GM13976 (cell line): ENCODE measurements at regions not wholly inside any gene's neighbourhood (a gene's known extent, or its start where the extent isn't known, plus 50 kb on each side); places are given as distances from the start of the nearest gene placed in this dataset.

Source experiments
- DNase-seq: peaks from one replicate; pipeline ENCODE4 v3.0.0; 2012; ENCODE audit warnings: low spot score
- in situ Hi-C: fragments of 300-500 bp; cut with MboI; formaldehyde crosslinking; loops from one replicate; pipeline ENCODE4 v1.12.0; 2022; ENCODE audit warnings: low sequenced_read_pairs, mixed read lengths, inconsistent platforms; ENCODE audit not compliant: unreplicated experiment
- TF ChIP-seq, protein P1 (sequence below): IDR thresholded peaks from 2 replicates; pipeline ENCODE4 v1.5.1; 2012; ENCODE audit warnings: borderline replicate concordance, mild to moderate bottlenecking; ENCODE audit not compliant: insufficient read depth; ENCODE audit errors: extremely low read depth, missing control alignments, control extremely low read depth

DNA sequence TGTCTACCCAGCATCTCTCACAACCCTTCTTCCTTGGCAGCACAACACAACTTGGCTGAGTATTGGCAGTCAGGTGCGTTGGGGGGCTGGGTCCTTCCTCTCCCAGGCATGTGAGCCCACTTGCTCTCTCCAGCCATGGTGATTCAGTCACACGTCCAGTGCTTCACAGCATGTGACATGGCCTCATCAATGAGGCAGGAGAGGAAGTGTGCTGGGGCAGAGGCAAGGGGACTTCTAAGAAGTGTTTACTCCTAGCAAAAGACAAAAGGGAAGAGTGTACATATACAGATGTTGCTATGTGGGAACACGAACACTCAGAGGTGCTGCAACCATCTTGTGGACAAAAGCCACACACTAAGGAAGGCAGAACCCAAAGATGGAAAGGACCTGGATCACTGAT is 380.8 kb downstream of the FBXW7 start:
- in situ Hi-C loops = no loop called here

DNA sequence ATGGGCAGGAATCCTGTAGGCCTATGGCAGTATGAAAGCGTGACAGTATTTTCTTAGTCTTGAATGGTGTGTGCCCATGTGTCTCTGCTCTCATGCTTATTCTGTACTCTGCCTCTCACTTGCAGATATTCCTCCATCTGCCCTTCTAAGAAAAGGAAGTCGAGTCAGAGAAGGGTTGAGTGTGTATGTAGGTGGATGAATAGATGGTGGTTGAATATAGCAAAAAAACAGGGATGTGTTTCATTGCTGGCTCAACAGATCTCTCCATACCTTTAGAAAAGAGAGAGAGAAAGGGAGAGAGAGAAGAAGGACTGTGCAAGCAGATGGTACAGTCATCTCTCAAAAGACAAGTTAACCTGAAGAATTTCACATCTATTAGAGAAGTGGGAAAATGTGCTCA is 381.5 kb downstream of the FBXW7 start:
- TF ChIP-seq, protein P1, sequence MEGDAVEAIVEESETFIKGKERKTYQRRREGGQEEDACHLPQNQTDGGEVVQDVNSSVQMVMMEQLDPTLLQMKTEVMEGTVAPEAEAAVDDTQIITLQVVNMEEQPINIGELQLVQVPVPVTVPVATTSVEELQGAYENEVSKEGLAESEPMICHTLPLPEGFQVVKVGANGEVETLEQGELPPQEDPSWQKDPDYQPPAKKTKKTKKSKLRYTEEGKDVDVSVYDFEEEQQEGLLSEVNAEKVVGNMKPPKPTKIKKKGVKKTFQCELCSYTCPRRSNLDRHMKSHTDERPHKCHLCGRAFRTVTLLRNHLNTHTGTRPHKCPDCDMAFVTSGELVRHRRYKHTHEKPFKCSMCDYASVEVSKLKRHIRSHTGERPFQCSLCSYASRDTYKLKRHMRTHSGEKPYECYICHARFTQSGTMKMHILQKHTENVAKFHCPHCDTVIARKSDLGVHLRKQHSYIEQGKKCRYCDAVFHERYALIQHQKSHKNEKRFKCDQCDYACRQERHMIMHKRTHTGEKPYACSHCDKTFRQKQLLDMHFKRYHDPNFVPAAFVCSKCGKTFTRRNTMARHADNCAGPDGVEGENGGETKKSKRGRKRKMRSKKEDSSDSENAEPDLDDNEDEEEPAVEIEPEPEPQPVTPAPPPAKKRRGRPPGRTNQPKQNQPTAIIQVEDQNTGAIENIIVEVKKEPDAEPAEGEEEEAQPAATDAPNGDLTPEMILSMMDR = no peak
- in situ Hi-C loops = no loop called here
- DNase-seq = no peak

More for the DNA sequence above, 380.8 kb downstream of the FBXW7 start:
- TF ChIP-seq, protein P1 = no peak
- DNase-seq = no peak

DNA sequence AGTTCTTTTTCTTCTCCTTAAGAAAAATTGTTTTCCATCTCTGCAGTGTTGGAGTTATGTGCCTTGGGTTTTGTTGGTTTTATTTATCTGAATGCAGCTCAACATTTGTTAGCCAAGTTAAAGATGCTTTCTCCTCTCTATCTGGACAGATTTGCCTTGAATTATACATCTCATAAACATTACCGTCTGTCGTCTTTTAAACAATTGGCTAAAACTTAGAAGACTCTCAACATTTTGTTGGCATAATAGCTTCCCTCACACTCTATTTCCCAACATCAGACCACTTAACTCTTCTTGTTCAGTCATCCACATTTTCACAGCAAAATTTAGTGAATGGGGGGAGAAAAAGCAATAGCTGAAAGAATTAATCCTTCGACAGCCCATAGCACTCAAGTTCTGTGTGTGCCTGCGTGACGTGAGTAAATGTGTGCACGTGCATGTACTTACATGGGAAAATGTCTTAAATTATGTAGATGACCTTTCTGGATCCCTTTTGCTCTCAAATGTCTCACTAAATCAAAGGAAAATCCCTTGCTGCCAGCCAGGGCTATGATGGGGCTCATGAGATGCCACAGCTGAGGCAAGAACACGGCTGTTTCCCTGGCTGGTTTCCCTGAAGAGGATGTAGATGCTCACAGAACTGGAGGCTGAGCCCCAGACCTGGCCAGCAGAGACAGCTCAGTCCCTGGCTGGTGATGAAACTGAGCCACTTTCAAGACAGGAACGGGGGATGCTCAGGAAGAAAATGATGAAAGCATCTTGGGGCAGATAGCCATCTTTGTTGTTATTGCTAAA is 382.2 kb downstream of the FBXW7 start:
- TF ChIP-seq, protein P1 = no peak
- DNase-seq = no peak
- in situ Hi-C loops = no loop called here

DNA sequence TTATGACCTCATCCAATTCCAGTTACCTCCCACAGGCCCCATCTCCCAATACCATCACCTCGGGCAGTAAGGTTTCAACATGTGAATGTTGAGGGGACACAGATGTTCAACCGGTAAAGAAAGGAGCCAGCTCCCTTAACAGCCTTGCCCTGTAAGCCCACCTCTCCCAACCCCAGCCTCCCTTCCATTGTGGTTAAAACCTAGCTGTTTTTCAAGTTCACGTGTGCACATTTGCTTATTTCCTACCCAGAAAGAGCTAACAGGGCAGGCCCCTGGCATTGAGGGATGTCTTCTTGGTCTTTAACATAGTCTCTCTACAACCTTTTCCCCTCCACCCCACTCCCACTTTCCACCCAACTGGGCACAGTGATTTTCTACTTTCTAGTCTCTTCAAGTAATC is 385.7 kb downstream of the FBXW7 start:
- in situ Hi-C loops = no loop called here
- TF ChIP-seq, protein P1 = no peak
- DNase-seq = no peak

DNA sequence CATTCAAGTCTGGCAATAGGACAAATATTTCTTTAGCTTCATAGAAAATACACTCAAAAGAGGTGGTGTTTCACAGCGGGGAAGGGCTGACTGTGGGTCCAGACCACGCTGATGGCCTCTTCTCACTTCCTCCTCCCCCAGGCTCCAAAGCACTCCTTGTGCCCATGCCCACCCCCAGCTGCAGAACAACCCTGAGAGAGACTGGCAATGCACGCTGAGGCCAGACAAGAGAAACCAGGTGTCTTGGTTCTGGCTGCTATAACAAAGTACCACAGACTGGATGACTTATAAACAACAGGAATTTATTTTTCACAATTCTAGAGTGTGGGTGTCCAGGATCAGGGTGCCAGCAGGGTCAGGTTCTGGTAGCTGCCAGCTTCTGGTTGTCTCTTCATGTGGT is 386.1 kb downstream of the FBXW7 start:
- TF ChIP-seq, protein P1 = no peak
- DNase-seq = no peak
- in situ Hi-C loops = no loop called here

DNA sequence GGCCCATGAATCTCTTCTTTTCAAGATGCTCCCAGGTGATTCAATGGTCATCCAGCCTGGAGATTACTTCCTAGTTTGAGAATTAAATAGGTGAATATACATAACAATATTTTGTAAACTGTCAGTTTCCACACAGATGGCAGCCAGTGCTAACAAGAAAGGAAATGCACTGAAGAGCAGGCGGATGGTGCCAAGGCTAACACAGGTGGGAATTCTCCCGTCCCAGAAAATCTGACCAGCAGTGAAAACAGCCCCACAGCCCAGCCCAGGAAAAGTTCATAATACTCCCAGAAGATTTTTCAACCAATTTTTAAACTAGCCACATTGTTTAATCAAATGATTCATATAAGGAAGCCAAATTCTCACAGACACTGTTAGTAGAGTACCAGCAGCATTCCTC is 387.2 kb upstream of the GATB start:
- no peak for DNase-seq
- TF ChIP-seq, protein P1 = no peak
- in situ Hi-C loops = no loop called here
